Mammary epithelial cell (primary cell): ENCODE measurements at regions not wholly inside any gene's neighbourhood (a gene's known extent, or its start where the extent isn't known, plus 50 kb on each side); places are given as distances from the start of the nearest gene placed in this dataset.

Source experiments
- EZH2 ChIP-seq: IDR thresholded peaks from 2 replicates; pipeline ENCODE4 v1.6.1; 2012; ENCODE audit warnings: low read length, inconsistent platforms, borderline replicate concordance
- TF ChIP-seq, protein P1 (sequence below), 2 donors: IDR thresholded peaks in 1 of 2; conservative IDR thresholded peaks in 1 of 2; 2 replicates each; pipeline ENCODE4 v1.5.1; 2011 to 2012; ENCODE audit warnings: inconsistent platforms in 2 of 2, low read length in 2 of 2, mild to moderate bottlenecking in 2 of 2, control low read depth in 1 of 2, low read depth in 1 of 2; ENCODE audit not compliant: insufficient read depth in 1 of 2; ENCODE audit errors: extremely low read depth in 1 of 2

DNA sequence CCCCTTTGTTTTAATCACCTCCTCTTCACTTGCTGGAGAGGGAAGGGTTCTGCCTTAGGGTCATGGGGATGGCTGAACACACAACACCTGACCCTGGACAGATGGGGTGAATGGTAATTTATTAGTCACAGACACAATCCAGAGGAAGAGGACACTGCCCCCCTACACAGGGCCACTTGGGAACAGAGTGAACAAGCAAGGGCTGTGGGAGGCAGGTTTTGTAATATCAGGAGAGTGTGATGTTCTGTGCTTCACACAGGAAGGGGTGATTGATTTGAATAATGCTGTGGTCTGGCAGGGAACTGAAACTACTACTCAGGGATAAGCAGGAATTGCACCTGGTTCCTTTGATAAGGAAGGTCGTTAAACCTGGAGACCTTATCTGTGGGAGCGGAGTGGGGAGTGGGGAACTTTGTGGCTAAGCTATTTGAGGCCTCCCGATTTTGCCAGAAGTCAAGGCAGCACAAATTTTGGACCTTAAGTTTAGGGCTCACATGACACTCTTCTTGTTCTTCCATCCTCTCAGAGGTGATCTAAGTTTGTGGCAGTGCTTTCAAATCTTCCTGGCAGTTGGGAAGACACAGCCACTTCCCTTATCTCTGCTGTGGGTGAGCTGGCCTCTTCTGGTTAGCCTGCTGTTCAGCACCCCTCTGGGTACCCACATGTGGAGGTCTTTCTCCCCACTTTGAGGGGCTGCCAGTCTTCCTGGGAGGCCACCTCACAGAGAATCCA, 77.8 kb downstream of the CD164 start:
- TF ChIP-seq, protein P1, sequence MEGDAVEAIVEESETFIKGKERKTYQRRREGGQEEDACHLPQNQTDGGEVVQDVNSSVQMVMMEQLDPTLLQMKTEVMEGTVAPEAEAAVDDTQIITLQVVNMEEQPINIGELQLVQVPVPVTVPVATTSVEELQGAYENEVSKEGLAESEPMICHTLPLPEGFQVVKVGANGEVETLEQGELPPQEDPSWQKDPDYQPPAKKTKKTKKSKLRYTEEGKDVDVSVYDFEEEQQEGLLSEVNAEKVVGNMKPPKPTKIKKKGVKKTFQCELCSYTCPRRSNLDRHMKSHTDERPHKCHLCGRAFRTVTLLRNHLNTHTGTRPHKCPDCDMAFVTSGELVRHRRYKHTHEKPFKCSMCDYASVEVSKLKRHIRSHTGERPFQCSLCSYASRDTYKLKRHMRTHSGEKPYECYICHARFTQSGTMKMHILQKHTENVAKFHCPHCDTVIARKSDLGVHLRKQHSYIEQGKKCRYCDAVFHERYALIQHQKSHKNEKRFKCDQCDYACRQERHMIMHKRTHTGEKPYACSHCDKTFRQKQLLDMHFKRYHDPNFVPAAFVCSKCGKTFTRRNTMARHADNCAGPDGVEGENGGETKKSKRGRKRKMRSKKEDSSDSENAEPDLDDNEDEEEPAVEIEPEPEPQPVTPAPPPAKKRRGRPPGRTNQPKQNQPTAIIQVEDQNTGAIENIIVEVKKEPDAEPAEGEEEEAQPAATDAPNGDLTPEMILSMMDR (conservative IDR thresholded peaks at IDR 0.05 in 1 of 2, IDR thresholded peaks at IDR 0.05 in 1 of 2; ENCODE audit: extremely low read depth in 1 of 2, insufficient read depth in 1 of 2, low read depth in 1 of 2, low read length in 2 of 2) = no peak
- no peak for TF ChIP-seq EZH2
